NCI-H774 (cell line): ENCODE measurements at regions not wholly inside any gene's neighbourhood (a gene's known extent, or its start where the extent isn't known, plus 50 kb on each side); places are given as distances from the start of the nearest gene placed in this dataset.

Experiments used
- DNase-seq: peaks from one replicate; lab custom pipeline; 2025; lab: John Stamatoyannopoulos, UW

DNA sequence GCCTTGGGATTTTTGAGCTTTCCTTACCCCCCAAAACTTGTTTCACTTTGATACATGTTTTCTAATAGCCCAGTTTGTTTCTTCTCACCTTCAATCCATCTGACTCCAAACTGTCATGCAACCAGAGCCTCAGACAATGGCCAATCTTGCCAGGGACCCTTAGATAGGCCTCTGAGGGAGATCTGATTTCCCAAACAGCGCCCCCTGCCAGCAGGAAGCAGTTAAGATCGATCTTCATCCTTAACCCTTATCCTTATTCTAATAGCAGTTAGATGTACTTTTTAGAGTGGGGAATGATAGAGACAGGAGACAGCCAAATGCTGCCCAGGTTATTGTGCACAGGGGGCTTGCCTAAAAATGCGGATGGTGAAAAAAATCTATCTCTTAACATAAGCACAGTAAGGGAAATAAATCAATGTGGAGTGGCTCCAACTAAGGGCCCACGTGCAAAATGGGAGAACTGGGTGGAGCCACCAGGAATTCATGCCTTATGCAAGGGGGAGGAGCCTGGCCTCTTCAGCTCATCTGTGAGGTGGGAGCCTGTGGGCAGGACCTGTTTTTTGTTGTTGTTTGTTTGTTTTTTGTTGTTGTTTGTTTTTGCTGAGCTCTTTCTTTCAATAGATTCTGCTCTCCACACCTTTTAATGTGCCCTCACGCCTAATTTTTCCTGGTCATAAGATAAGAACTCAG is 833.6 kb upstream of the AGA start:
- no peak for DNase-seq

DNA sequence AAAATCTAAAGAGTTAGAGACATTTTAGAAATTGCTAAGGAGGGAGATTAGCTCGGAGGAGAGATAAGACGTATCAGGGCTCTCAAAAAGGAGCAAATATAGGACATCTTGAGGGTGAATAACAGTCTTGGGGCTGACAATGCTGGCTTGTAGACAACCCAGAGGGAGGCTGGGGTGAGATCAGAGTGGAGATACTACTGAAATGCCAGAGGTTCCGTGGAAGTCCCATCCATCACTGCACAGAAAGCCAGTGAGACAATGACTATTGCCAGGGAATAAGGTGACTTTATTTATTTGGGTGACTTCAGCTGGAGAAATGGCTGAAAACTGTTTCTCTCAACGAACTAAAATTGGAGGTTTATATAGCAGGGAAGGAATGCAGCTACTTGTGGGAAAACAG is 838.1 kb upstream of the AGA start:
- DNase-seq: no peak

GRCh38 chr4:178288462-178288861 is 846.2 kb upstream of the AGA start:
- no peak for DNase-seq

DNA sequence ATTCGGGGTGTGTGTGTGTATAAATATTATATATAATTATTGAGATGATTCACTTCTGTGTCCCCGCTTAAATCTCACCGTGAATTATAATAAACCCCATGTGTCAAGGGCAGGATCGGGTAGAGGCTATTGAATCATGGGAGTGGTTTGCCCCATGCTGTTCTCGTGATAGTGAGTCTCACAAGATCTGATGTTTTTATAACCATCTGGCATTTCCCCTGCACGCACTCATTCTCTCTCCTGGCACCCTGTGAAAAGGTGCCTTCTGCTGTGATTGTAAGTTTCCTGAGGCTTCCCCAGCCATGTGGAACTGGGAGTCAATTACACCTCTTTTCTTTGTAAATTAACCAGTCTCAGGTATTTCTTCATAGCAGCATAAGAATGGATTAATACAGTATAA is 851.4 kb upstream of the AGA start:
- no peak for DNase-seq

DNA sequence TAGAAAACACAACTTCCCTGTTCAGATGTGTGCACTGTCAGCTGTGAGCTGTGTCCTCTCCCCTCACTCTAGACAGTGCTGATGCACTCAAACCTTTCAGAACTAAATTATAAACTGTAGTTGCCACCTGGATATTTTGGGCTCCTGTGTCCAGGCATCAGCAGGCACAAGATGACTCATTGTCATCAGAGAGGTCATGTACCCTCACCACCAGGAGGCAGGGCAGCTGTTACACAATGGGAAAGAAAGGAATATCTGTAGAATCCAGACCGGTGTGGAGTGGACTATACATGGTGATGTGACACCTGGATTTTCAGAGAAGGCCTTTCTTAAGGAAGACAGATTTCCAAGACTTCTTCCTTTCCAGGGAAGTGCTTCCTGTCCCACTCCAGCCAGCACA is 854.4 kb upstream of the AGA start:
- DNase-seq: no peak

GRCh38 chr4:178306565-178306964 is 864.3 kb upstream of the AGA start:
- DNase-seq: no peak

GRCh38 chr4:178309890-178310289 is 867.7 kb upstream of the AGA start:
- DNase-seq: no peak

DNA sequence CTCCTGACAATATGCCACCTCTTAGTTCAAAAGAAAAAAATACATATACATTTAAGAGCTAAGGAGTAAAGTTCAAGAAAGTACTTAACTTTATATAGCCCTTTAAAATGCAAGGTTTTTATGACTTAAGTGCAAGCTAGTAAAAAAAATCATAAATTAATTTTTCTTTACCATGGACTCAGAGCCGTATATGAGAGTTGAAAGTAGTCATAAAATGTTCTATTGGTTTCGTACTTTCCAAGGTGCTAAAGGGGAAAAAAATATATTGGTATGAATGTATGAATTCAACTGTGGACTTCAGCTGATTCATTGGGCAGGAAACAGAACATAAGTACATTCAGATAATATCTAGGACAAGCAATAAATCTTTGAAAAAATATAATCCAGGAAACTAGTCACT is 869.8 kb upstream of the AGA start:
- DNase-seq: no peak

DNA sequence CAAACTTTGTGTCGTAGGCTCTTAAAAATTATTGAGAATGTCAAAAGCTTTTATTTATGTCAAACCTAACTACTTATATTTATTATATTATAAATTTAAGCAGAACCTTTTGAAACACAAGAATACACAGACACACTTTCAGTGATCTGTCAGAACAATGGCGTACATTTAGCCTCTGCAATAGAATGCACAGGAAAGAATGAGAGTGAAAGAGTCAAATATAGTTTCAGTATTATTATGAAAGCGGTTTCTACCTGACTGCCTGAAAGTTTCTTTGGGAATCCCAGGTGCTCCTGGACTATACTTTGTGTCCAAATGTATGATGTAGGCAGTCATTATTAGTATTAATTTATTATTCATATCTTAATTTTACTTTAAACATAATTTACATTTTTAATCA is 872.0 kb upstream of the AGA start:
- no peak for DNase-seq

DNA sequence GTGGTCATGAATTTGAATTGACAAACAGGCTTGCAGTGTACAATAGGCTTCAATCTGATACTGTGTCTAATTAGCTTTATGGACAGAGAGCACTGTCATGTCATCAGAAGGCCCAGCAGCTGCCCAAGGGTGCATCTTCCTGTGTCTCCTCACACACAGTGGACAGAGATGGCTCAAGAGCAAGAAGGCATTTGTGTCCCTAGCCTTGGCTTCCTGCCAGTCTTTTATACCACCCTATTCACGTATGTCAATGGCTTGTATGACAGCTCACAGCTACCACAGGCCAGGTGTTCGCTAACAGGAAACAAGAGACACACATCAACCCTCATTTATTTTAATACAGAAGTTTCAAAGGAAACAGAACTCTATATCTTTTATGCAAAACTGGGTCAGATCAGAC is 874.0 kb upstream of the AGA start:
- peak; percentile 42 for DNase-seq

- DNase-seq: no peak
Observed at GRCh38 chr4:178320003-178320402, 877.8 kb upstream of the AGA start.

GRCh38 chr4:178322524-178323183 is 880.4 kb upstream of the AGA start:
- no peak for DNase-seq

DNA sequence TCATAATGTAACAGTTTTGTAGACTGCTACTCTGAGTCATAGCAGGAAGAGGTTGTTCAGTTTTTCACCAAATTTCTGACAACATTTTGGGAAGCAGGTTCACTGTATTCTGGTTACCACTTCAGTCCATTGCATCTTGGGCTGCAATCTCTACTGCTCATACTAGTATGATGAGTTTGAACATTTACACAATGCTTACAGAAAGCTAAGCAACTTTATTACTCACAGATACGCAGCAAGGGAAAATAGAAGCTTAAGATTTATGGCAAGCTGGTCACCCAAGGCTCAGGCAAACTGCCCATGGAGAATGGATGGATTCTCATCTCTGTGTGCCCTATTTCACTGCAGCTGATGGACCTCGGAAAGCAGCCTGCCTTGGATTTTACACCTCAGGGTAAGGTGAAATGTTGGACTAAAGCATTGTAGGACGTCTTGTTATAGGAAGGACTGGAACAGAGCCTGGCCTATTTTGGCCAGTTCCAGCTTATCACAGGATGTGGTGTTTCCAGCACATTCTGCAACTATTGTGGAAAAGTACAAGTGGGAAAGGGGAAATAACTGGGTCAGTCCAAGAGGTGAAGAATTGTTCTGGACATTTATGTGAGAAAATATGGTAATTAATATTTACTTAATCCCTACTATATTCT is 887.1 kb upstream of the AGA start:
- no peak for DNase-seq

- no peak for DNase-seq
Observed at GRCh38 chr4:178333355-178333754, 891.1 kb upstream of the AGA start.

- DNase-seq: no peak
Observed at GRCh38 chr4:178339769-178340168, 897.5 kb upstream of the AGA start.

DNA sequence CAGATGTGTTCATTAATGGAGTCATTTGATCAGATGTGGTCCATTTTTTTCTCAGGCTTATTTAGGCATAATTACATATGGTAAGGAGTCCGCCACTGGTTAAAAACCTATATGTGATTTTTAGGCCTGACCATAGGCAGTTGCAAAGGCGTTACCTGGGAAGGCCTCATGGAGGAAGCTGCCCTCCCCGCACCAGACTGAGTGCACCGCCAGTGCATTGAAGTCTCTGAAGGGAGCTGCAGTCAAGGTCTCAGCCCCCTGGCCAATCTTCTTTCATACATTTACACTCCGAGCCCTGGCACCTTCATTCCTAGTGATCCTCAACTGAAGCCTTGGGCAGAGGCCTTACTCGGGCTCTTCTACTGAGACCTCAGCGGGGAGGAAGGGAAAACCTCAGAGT is 898.2 kb upstream of the AGA start:
- DNase-seq: no peak

DNA sequence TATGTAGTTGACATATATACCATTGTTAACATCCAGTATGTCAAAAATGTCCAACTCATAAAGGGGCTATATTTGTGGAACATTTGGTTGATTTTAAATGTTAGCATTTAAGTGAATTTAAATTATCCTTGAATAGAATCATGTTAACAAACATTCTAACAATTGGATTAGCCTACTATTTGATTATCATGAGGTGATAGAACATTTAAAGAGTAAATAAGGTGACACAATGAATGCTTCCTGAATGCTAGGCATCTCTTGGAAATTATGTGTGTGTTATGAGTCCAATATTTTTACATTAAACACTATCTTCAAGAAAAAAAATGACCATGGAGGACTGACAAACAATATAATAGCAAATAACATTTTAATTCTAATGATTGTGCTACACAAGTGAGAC is 901.9 kb upstream of the AGA start:
- DNase-seq: no peak

DNA sequence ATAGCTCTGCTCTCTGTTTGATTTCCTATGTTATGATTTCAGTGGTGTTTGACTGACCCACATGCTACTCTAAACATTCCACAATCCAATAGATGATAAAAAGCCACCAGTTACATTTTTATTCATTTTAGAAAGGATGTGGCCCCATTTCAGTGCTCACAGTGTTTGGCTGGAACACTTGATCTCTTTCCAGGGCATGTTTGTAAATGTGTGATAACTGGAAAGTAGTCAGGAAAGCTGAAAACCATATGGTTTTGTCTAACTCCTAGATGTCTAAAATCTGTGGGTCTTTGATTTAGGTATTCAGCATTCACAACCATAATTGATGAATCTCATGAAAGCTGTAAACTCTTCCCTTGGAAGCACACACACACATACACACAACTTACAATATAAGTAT is 904.9 kb upstream of the AGA start:
- no peak for DNase-seq

DNA sequence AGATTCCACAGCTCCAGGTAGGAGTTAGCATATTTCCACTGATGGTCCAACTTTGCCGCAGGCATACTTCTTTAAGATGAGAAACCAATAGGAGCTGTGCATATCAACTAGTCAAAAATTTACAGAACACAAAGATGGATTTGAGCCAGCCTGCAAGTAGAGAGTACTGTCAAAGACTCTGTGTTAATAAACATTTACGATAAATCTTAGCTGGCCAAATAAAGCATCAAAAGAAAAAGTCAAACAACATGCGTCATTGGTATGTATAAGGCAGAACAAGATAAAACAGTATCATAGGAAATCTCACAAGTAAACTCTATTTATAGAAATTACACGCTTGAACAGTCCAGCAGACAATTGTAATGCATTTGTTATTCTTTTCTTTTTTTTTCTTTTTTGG is 907.4 kb upstream of the AGA start:
- no peak for DNase-seq

DNA sequence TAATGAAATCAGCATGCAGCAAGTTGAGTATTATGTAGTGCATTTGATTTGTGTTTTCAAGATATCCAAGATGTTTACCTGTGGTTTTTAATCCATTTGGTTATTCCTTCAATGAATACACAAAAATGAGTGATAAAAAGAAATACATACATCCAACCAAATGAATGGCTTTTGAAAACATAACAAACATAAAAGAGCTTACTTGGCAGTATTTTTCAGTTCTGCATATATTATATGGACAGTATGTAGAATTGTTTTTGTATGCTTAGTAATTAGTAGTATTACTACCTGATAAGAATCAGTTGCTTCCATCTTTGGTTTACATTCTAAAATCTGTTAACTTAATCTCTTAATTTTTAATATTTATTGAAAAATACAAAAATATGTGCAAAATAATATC is 908.9 kb upstream of the AGA start:
- DNase-seq: no peak

- DNase-seq: no peak
Observed at GRCh38 chr4:178356725-178357124, 914.5 kb upstream of the AGA start.

DNA sequence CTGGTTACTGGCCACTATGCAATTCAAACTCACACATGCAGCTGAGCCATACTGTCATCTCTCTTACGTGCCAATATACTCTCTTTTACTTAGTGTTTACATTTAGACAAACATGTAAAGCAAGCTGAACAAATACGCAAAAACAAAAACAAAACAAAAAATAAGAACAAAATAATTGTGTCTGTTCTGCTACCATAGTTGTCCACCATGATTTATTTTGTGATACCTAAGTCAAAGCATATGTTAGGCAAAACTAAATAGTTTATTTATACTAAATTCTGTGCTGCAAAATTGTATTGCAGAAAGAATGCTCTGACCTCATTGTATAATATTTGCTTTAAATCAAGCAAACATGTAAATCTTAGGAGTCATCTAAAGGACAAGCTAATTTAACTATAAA is 943.2 kb upstream of the AGA start:
- no peak for DNase-seq

DNA sequence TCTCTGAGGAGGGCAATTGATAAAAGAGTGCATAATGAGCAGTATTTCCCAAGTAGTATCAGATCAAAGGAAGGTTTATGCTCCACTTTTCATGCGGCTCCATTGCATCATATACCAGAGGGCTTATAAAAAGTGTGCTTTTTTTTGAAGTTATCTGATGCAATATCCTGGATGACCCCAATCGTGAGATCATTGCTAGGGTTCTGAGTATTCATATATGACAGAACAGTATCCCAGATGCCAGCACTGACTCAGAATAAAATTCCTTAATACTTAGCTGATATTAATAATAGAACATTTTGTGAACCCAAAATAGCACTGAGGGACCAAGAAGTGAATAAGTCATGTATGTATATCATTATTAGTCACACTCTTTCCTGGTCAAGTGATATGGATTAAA is 945.5 kb upstream of the AGA start:
- DNase-seq: no peak

- no peak for DNase-seq
Observed at GRCh38 chr4:178395798-178396197, 953.6 kb upstream of the AGA start.
